ENCODE measurements at regions not wholly inside any gene's neighbourhood (a gene's known extent, or its start where the extent isn't known, plus 50 kb on each side); places are given as distances from the start of the nearest gene placed in this dataset.
"Not testable (repeated sequence)": the region's sequence is repeated elsewhere in the genome, so short reads cannot be mapped to it uniquely, and the experiment has no call there.

DNA sequence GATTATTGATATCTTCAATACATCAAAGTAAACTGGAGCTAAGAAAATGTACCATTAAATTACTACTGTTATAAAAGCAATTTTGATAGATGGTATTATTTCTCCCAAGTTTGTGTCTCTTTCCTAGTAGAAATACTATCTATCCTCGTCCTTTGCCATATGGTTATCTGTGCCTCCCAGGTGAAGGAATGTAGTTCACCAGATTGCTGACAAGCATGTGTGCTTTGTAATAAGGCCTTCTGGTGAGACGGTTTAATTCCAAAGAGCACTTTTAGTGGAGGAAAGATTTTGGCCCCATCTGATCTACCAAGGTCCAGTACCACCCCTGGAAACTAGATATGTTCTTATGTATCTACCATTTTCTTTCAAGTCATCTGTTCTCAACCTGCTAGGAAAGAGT is 243.6 kb downstream of the DLEU7 start:
- DNase-seq (ENCODE audit: low read depth), result no peak

DNA sequence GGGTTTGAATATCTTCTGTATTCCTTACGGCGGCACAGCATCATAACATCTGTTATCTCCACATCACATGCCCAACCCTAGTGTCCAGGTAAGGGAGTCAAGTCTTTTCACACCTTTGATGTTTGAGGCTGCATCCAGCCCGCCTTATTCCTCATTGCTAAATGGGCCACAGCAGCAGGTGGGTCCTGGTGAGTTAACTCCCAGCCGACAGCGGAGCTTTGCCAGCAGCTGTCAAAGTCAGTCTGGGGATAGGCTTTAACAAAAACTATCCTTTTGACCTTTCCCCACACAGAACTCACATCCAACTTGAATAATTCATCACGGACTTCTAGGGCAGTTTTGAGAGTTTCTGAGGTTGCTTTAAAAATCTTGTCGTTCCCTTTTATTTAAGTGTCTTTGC is 235.1 kb downstream of the DLEU7 start:
- no peak for DNase-seq (ENCODE audit: low read depth)

DNA sequence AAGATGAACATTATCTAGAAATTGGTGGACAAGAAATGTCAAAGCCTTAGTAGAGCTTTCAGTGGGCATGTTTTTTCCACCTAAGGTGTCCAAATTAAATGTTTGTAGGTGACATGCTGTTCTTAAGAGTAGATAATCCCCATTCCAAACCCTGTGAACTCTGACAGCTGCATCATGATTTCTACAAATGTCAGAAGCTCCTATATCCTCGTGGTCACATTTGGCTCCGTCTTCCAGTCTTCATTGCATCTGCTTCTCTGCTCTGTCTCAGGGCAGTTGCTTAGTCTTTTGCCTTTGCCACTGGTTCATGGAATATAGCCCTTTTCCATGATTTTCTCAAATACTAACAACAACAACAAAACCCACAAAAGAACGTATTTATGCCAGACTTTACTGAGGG is 234.5 kb downstream of the DLEU7 start:
- DNase-seq (ENCODE audit: low read depth), result no peak

DNA sequence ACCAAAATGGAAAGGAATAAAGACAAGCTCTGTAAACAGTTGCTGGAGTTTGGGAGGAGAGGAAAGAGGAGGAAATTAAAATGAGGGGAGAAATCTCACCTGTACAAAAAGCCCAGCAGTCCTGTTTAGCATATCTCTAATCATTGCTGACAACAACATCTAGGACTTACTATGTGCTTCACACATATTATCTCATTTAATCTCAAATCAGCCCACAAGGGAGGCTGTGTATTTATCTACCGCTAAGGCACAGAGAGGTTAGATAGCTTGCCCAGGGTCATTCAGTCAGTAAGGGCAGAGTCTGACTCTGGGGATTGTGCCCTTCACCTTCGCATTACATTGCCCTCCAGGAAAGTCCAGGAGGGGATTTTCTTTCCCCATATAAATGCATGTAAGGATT is 233.3 kb downstream of the DLEU7 start:
- no peak for DNase-seq (ENCODE audit: low read depth)

DNA sequence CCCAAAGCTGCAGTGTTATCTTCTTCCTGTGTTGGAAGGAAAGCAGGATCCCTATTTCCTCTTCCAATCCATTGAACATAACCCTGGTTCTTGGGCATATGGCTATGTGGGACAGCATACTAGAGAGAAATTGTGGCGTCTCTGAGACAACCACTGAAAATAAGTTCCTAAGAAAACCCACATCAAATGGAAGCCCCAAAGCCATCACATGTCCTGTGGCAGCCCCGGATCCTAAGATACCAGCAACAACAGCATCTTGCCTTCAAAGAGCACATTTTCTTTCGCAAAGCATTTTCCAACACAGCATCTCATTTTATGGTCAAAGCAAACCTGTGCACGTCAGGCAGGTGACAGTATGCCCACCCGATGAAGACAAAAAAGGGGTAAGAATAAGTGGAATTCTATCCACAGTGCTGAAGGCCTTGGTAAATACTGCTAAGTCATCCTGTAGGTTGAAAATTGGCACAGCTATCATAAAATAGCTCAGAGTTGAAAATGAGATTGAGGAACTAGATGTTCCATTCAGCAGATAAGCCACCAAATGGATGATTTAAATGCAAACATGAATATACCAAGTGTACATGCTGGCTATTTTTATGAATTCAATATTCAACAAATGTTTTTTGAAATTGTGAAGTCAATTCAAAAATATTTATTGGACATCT is 232.2 kb downstream of the DLEU7 start:
- DNase-seq (ENCODE audit: low read depth), result no peak

DNA sequence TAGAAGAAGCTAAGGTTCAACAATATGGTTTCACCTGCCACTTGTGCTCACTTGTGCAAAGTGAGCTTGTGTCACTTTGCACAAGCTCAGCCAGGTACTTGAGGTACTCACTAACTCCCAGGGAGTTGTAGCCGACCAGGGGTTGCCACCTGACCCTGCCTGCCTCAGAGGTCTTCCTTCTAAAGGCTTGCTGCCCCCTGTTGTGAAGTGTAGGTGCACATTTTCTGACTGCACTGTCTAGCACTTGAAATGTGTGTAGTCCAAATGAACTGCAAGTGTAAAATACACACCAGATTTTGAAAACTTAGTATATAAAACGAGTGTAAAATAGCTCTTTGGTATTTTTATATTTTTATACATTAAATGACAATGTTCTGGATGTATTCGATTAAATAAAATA is 230.8 kb downstream of the DLEU7 start:
- no peak for DNase-seq (ENCODE audit: low read depth)

DNA sequence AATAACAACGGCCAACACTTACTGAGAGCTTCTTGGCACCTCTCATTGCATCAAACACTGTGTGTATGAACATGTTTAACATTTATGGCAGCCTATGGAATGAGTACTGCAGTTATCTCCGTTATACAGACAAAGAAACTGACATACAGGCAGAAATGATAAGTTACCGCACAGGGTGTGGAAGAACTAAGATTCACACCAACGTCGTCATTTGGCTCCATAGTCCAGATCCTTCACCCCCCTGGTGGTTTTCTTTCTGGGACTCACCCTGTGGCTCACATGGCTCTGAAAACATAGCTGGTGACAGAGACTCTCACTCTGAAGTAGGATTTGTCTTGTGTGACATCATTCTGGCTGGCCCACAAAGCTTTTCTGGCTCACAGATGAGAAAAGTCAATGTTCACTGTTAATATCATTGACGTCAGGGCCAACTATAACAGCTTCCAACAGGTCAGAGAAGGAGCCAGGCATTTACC is 230.1 kb downstream of the DLEU7 start:
- no peak for DNase-seq (ENCODE audit: low read depth)

DNA sequence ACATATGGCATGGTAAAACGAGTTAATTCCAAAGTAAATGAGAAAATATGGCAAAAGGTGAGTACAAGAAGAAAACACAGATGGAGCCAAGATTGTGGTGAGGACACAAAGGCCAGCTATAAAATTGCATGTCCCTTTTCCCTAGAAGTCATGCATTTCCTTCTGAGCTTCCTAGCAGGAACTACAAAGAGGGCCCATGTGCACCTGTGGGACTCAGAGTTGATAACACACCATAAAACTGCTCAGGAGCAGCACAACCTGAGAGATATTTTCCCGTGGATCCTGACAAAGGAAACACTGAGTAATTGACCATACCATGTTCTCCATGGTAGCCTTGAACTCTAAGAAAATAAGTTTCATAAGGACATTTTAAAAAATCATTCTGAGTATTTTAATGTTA is 228.3 kb downstream of the DLEU7 start:
- no peak for DNase-seq (ENCODE audit: low read depth)

DNA sequence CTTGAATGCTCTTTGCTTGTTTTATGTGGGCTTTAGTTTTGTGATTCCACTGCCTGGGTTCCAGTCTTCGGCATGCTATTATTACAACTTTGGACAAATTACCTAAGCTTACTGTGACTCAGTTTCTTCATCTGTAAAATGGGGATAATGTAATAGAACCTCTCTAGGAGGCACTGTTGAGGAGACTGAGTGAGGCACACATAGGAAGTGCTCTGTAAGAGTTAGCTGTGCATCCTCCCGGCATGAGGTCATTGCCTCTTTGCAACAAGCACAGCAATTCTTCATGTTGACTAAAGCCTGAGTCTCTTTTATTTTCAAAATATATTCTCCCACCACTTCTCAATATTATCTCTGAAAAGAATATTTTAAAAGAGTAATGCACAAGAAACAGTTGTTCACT is 227.4 kb downstream of the DLEU7 start:
- DNase-seq (ENCODE audit: low read depth), result no peak

DNA sequence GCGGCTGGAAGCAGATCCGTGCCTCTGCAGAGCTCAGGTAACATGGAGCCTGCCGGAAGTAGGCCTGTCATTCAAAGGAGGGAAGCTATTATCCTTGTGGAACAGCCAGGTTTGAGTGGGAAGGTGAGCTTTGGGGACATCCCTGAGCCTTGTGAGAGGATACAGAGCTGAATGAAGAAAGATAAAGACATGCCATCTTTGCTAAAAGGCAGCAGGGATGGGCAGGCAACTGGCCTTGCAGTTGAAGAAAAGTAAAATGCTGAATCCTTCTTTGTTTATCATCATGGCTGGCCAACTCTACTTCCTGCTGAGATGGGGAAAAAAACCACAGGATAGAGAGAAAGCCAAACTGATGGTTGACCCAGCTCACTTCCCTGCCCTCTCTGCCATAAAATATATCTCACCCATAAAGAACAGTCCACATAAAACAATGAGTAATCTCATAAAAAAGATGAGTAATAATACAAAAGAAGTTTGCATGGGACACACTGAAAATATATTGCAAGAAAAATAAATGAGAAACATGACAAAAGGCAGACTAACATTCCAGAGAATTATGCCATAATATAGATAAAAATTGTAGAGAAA is 226.3 kb downstream of the DLEU7 start:
- no peak for DNase-seq (ENCODE audit: low read depth)

DNA sequence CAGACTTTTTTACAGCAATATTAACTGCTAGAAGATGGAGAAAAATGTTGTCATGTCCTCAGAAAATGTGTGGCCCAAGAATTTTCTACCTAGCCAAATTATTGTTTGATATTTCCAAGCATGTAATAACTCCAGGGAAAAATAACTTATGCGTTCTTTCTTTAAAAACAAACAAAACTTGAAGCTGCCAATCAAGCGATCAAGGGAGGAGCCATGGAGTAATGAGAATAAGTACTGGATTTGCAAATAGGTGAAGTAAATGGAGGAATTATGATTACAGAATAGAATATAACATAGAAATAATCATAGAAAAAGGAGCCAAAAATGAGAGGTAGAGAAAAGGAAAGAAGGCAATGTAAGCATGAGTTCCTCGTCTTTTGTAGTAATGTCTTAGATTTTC is 225.3 kb downstream of the DLEU7 start:
- DNase-seq (ENCODE audit: low read depth), result no peak

DNA sequence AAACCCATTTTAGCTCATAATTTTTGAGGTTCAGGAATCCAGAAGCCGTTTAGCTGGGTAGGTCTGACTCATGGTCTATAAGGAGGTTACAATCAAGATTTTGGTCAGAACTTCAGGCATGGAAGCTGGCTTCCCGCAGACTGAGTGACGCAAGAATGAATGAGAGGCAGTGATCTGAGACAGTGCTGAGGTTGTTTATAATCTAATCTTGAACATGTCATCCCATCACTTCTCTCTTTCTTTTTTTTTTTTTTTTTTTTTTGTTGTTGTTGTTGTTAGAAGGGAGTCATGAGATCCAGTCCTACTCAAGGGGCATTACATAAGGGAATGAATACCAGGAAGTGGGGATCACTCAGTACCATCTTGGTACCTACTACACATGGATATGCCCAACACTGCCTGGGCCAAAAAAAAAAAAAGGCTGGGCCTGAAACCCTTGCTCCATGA is 217.4 kb downstream of the DLEU7 start:
- no peak for DNase-seq (ENCODE audit: low read depth)

DNA sequence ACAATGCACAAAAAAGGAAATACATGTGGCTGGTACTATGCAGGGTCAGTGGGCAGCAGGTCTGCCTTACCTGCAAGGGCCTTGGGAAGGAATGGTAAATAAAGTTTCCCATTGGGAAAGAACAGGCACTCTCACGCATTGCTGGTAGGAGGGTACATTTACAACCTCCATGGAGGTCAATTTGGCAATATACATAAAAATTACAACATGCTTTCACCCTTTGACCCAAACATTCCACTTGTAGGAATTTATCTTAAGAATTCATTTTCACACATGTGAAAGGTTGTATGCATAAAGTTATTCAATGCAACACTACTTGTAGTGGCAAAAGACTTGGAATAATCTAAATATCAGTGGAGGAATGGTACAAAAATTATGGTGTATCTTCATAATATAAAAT is 216.4 kb downstream of the DLEU7 start:
- DNase-seq (ENCODE audit: low read depth), result no peak

DNA sequence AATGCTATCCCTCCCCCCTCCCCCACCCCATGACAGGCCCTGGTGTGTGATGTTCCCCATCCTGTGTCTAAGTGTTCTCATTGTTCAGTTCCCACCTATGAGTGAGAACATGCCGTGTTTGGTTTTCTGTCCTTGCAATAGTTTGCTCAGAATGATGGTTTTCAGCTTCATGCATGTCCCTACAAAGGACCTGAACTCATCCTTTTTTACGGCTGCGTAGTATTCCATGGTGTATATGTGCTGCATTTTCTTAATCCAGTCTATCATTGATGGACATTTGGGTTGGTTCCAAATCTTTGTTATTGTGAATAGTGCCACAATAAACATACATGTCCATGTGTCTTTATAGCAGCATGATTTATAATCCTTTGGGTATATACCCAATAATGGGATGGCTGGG is 215.0 kb downstream of the DLEU7 start:
- not testable (repeated sequence) for DNase-seq (ENCODE audit: low read depth)

DNA sequence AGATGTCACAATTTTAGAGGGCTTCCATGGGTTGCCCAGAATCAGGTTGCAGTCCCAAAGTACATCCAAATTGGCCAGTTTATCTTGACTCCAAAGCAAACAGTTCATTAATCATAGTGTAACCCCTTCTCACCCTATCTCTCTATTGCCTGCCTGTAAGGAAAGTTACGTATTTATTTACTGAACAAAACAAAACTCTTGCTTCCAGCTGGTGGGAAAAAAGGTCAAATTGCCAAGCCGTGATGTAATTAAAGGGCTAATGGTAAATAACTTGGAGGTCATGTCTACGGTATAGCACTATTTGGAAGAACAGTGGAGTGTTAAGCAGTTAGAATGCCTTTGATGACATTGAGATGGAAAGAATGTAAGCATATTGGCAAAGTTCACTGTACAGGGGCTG is 214.0 kb downstream of the DLEU7 start:
- DNase-seq (ENCODE audit: low read depth), result no peak

DNA sequence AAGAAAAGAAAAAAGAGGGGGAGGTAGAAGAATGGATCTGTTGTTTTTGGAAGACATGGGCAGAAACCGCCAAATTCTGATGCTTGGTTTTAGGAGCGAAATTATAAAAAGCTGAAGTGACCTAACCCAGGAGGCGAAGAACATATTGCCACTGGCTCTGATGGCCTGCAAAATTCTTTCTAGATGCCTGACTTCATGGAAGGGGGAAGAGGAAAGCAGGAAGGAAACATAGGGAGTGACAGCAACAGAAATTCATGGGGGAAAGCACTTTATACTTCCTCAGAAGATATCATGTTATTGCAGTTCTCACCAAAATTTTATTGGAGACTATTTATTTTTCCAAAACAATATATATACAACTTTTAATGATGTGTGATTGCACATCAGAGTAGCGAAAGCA is 213.5 kb downstream of the DLEU7 start:
- DNase-seq (ENCODE audit: low read depth), result no peak

DNA sequence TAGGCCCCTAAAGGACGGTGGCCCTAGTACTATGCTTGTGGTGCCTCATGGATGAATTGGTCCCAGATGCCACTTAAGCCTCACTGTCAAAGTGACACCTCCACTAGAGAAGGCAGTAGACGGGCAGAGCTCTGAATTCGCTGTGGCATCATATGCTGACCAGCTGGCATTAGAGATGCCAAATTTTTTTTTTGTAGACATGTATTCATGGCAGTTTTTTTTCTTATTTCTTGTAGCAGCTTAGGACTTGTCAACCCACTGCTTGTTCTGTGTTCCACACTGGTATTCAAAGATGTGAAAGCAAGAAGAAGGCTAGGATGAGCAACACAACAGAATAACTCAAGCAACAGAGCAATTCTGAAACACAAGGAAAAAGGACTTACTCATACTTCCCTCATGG is 212.5 kb downstream of the DLEU7 start:
- no peak for DNase-seq (ENCODE audit: low read depth)

DNA sequence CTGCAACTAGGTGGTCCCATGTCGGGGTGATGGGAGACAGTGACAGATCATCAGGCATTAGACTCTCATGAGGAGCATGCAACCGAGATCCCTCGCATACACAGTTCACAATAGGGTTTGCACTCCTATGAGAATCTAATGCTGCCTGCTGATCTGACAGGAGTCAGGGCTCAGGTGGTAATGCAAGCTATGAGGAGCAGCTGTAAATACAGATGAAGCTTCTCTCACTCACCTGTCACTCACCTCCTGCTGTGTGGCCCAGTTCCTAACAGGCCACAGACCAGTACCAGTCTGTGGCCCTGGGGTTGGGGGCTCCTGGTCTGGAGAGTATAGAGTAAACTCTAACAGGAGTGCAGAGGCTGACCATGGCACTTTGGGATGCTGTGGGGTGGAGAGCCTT is 209.2 kb downstream of the DLEU7 start:
- no peak for DNase-seq (ENCODE audit: low read depth)

DNA sequence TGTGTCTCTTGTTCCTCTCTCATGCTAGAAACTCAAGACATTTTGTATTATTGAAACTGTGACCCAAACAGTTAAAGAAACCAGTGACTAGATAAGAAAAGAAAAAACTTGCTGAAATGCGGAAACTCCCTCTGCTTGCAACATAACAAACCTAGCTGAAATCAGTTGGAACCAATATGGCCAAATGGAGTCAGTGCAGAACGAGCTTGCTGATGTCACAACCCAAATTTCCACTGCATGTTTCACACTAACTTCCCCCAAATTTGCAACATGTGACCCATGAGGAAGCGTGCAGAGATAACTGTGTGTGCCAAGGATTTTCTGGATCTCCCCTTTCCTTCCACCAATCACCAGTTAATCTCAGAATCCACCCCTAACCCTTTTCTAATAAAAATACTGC is 208.0 kb downstream of the DLEU7 start:
- no peak for DNase-seq (ENCODE audit: low read depth)

DNA sequence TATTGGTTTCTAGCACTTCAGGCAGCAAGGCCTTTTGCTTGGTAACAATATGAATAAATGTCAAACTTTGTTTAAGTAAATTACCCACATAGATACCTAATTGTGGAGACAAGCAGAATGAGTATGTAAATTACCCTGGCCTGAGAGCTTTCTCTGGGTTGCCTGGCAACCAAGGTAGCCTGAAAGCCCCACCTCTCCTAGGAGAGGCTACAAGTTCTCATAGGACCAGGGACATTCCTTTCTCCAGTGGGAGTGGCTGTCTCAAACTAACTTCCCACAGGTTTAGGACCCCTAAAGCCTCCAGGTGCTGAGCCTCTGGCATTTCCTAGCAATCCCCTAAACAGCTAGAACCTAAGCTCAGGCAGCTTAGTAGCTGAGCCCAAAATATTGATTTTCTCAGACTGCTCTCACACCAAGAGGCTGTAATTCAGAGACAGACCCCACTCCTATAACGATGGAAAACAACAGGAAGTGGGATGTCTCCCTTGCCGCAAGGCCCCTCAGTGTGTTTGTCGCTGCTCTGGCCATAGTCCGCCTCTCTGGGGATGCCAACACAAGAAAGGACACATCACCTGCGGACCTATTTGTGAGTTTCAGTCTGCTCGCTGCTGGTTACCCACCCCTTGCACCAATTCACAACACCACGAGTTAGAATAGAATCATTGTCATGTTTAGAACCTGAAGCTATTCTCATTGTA is 207.3 kb downstream of the DLEU7 start:
- no peak for DNase-seq (ENCODE audit: low read depth)

DNA sequence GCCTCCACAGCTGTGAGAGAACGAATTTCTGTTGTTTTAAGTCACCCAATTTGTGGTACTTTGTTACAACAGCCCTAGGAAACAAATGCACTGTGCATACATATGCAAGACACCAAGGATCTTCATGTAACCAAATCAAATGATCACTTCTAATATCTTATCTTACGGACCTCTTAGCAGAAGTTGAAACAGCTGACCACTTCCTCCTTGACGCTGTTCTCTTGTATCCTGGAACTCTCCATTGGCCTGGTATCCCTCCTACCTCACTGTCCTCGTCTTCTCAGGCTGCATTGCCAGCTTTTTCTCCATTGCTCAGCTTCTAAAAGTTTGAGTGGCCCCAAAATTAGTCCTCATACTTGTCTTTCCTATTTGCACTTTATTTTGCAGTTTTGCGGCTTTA is 200.4 kb downstream of the DLEU7 start:
- DNase-seq (ENCODE audit: low read depth), result no peak

DNA sequence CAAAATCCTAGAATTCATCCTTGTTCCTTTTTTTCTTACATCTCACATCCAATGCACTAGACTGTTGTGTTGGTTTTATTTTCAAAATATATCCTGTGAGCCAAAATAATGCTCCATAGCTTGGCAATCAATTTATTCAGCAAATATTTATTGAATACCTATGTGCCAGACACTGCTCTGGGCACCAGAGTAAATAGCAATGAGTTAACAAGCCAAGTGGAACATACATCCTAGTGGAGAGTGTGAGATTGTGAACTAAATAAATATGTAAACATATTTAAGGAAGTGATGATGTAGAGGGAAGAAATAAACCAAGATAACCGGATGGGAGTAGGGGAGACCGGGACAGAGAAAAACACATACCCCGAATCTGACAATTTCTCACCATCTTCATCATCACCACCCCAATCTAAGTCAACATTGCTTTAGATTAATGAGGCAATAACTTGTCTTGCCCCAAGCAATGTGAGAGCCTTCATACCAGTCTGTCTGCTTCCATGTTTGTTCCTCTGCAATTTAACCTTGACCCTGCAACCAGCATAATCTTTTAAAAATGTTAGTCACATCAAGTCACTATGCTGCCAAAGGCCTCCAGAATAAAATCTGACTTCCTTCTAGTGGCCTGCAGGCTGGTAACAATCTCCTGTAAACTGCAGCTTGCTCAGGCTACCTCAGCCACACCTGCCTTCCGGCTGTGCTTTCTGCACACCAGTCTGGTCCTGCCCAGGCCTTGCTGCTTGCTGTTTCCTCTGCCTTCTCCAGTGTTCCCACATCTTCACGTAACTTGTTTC is 199.2 kb downstream of the DLEU7 start:
- DNase-seq (ENCODE audit: low read depth), result no peak

DNA sequence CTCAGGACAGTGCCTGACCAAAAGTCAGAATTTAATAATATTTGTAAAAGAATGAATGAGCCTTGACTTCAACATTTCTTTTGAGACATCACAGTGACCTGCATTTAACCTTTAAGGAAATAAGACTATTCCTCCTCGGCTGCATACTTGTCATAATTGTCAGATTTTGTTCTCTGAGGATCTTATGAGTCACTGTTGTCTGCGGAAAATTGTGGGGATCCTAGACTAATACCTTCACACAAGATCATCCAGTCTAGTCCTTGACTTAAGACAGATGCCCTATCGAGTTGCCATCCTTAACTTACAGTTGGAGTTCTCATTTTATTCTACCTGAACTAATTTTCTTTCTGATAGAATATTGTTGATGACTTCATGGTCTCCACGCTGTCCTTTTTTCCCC is 198.4 kb downstream of the DLEU7 start:
- no peak for DNase-seq (ENCODE audit: low read depth)
